Left cardiac atrium (tissue), 4 donors: ENCODE measurements at regions not wholly inside any gene's neighbourhood (a gene's known extent, or its start where the extent isn't known, plus 50 kb on each side); places are given as distances from the start of the nearest gene placed in this dataset.
A peak's percentile ranks its signal among the peaks of the same experiment; 100 is the strongest.

ENCODE experiments used
- ATAC-seq, 2 donors: fragments of 200-7000 bp; cut with Tn5 transposase; one replicate each; pipeline ENCODE4 v1.9.1; 2020; ENCODE audit warnings: mild to moderate bottlenecking in 2 of 2, moderate library complexity in 2 of 2
- DNase-seq: peaks from one replicate; pipeline ENCODE4 v3.0.0-alpha.2; 2020
- intact Hi-C, 2 donors: fragments of 100-400 bp; cut with DNase I; formaldehyde crosslinking; loops; one replicate each; pipeline versions ENCODE4 v1.14.1 to v1.15.1; 2022 to 2023
- donor health status: DM: no; HTN: yes; CAD: no.
- donor health status: DM: no; HTN: yes; CAD: no; lungs with severe emphysema.
- donor health status: DM: yes; HTN: yes; CAD: no.
- donor health status: Dilated cardiomyopathy.

- ATAC-seq (no peak), DNase-seq (no peak)
- intact Hi-C loops = no loop called here
Observed at GRCh38 chr2:223219872-223220657, 168.1 kb downstream of the KCNE4 start.

DNA sequence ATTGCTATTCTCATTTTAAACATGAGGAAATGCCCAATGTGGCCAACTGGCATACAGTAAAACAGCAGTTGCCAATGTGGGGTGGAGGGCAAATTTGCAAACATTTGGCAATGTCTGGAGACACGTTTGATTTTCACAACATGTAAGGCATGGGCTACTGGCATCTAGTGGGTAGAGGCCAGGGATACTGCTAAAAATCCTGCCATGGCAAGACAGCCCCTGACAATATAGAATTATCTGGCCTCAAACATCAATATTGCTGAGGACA is 168.6 kb downstream of the KCNE4 start:
- intact Hi-C loops = no loop called here
- DNase-seq (no peak), ATAC-seq (peak in 1 of 2 donors; percentile 30)

DNA sequence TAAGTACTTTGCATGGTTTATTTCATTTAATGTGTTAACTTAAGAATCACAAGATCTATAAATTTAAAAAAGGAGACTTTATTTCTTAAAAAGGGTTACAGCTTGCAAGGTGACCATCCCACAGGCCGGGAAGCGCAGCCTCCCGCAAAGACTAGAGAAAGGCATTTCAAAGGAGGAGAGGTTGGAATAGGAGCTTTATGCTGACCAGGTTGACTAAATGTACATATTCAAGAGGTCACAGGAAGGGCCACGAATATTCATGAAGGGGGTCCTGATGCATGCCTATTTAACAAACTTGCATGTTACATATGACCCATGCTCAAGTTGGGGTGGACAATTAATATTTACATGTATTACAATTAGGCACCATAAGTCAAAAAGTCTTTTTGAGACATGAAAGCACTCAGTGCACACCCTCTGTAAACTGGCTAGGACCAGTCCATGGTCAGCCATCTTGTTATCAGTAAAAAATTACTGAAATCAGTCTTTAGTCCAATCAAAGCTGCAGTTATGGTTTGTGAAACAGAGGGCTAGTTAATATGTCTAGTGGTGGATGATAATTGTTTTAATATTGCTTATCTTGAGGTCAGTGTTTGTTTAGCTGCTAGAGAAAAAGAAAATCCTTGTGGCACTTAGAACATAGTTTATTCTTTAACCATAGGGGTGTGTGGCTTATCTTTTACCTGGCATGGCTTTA is 169.3 kb downstream of the KCNE4 start:
- ATAC-seq (no peak), DNase-seq (no peak)
- intact Hi-C loops = no loop called here

DNA sequence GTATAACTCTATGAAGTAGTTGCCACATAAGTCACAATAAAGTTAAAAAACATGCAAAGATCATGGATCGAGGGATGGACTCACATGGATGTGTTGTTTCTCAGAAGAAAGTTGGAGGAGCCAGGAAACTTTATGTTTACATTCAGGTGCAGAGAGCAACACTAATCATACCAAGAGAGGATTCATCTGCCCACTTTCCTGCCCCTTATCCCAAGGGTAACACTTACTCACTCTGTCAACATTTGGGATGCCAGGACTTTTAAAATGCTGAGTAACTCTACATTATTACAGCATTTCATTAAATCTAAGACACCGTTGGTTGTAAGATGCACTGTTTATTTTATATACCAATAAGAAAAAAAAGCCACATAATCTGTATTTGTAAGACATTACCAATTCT is 170.4 kb downstream of the KCNE4 start:
- ATAC-seq (no peak), DNase-seq (no peak)
- intact Hi-C loops = no loop called here

GRCh38 chr2:223223156-223223555 is 171.2 kb downstream of the KCNE4 start:
- ATAC-seq (no peak), DNase-seq (no peak)
- intact Hi-C loops = no loop called here

DNA sequence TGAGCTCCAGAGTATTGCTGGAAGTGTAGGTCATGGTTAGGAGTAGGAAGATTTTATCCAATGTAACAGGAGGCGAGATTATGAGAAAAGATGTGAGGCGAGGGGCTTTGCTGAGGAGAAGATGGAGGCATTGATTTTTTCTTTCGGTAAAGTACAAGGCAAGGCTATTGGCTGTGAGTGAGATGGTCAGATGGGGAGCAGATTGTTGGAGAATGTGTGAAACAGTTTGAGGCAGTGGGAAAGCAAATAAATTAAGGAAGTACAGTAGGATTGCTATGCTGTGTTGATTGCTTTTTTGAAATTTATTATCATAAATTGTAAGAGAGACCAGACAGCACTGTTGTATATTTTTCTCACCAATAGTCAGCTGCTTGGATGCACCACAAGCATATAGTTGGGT is 173.3 kb downstream of the KCNE4 start:
- intact Hi-C loops = no loop called here
- no peak for ATAC-seq
- no peak for DNase-seq

DNA sequence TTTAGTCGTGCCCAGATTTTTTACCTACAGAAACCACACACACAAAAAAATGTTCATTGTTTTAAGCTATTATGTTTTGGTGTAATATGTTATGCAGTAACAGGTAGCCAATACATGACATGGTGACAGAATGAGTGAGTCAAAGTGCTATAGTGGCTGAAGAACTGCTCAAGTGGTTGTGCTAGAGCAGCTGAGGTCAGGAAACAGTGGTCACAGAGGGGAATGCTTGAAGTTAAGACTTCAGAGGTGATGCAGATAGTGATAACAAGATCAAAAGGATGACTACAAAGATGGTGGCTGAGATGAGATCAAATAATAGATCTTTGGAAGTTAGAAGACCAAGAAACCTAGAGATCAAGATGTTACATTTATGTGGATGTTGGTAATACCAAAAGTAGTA is 174.3 kb downstream of the KCNE4 start:
- DNase-seq (no peak), ATAC-seq (no peak)
- intact Hi-C loops = no loop called here

GRCh38 chr2:223227338-223227737 is 175.3 kb downstream of the KCNE4 start:
- intact Hi-C loops = no loop called here
- ATAC-seq (no peak), DNase-seq (no peak)

- no peak for ATAC-seq
- DNase-seq = no peak
- intact Hi-C loops = no loop called here
Observed at GRCh38 chr2:223228871-223229270, 176.9 kb downstream of the KCNE4 start.

- DNase-seq = no peak
- intact Hi-C loops = no loop called here
- ATAC-seq = no peak
Observed at GRCh38 chr2:223230352-223230751, 178.4 kb downstream of the KCNE4 start.

- DNase-seq (no peak), ATAC-seq (no peak)
- intact Hi-C loops = no loop called here
Observed at GRCh38 chr2:223232285-223232684, 180.3 kb downstream of the KCNE4 start.

DNA sequence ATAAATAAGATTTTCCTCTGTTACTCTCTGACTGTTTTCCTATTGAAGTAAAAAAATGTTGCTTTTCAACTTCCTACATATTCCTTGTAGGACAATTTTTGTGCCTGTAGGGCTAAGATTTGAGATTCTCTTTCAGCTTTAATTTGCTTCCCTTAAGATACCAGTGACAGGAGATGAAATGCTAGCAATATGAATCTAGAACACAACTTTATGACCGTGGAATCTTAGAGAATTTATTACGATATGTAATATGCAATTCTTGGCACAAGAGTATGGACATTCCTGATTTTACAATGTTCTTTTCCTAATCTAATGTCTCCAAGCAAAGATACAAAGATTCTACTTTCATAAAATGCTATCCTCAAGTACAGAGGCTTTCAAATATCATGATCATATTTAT is 180.9 kb downstream of the KCNE4 start:
- intact Hi-C loops = no loop called here
- ATAC-seq (no peak), DNase-seq (no peak)

- DNase-seq = no peak
- ATAC-seq = peak in 1 of 2 donors; percentile 71
- intact Hi-C loops = no loop called here
Observed at GRCh38 chr2:223235986-223236385, 184.0 kb downstream of the KCNE4 start.

DNA sequence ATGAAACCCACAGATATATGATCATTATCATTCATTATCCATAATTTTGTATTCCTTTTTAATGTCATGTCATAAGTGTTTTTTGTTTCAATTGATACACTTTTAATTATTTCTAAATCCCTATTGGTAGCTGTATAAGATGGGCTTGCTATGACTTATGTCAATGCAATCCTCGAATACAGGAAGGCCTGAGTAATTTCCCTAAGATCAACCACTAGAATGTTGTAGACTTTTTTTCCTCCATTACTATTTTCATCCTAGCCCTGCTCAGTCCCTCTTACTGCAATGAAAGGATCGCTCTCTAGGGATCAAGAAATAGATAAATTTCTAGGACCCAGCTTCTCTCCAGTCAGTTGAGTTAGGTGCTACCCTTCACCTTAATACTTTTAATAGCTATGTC is 186.3 kb downstream of the KCNE4 start:
- intact Hi-C loops = no loop called here
- ATAC-seq = no peak
- no peak for DNase-seq

- DNase-seq = no peak
- intact Hi-C loops = no loop called here
- no peak for ATAC-seq
Observed at GRCh38 chr2:223243233-223243632, 191.2 kb downstream of the KCNE4 start.

GRCh38 chr2:223247136-223247535 is 195.1 kb downstream of the KCNE4 start:
- intact Hi-C loops = no loop called here
- ATAC-seq (no peak), DNase-seq (no peak)

- DNase-seq (no peak), ATAC-seq (no peak)
- intact Hi-C loops = no loop called here
Observed at GRCh38 chr2:223251656-223252229, 199.8 kb downstream of the KCNE4 start.

GRCh38 chr2:223260681-223261080 is 208.7 kb downstream of the KCNE4 start:
- no peak for ATAC-seq
- no peak for DNase-seq
- intact Hi-C loops = no loop called here

- intact Hi-C loops = no loop called here
- no peak for ATAC-seq
- no peak for DNase-seq
Observed at GRCh38 chr2:223262946-223263345, 211.0 kb downstream of the KCNE4 start.

GRCh38 chr2:223264541-223265193 is 212.7 kb downstream of the KCNE4 start:
- ATAC-seq (no peak), DNase-seq (no peak)
- intact Hi-C loops = no loop called here
